Fibroblast of mammary gland (primary cell): ENCODE measurements at regions not wholly inside any gene's neighbourhood (a gene's known extent, or its start where the extent isn't known, plus 50 kb on each side); places are given as distances from the start of the nearest gene placed in this dataset.

Source experiments
- DNase-seq: peaks from one replicate; pipeline ENCODE4 v3.0.0-alpha.2; 2010; ENCODE audit warnings: low read depth
- H3K4me3 ChIP-seq: 2 replicates; pipeline ENCODE4 v1.5.1; 2011; ENCODE audit warnings: low read depth, mild to moderate bottlenecking, low read length, moderate library complexity; ENCODE audit not compliant: control insufficient read depth
- CTCF ChIP-seq: conservative IDR thresholded peaks from 2 replicates; pipeline ENCODE4 v1.5.1; 2011; ENCODE audit warnings: low read depth, low read length, inconsistent platforms; ENCODE audit not compliant: control insufficient read depth, insufficient read depth

- no peak for TF ChIP-seq CTCF
Observed at GRCh38 chr10:83248106-83248631, 891.1 kb upstream of the GHITM start.

GRCh38 chr10:83250396-83250795 lies 888.9 kb upstream of the GHITM start:
- DNase-seq, result no peak
- no peak overlapping the region for H3K4me3 ChIP-seq
- TF ChIP-seq CTCF, result no peak

More at GRCh38 chr10:83248106-83248631, 891.1 kb upstream of the GHITM start:
- no peak for DNase-seq
- H3K4me3 ChIP-seq, result no peak overlapping the region

GRCh38 chr10:83252169-83252568 lies 887.1 kb upstream of the GHITM start:
- no peak for TF ChIP-seq CTCF
- H3K4me3 ChIP-seq, result no peak overlapping the region
- no peak for DNase-seq

- no peak overlapping the region for H3K4me3 ChIP-seq
- DNase-seq, result no peak
- no peak for TF ChIP-seq CTCF
Observed at GRCh38 chr10:83252596-83252995, 886.7 kb upstream of the GHITM start.

- TF ChIP-seq CTCF, result no peak
- no peak overlapping the region for H3K4me3 ChIP-seq
- DNase-seq, result no peak
Observed at GRCh38 chr10:83253011-83253671, 886.2 kb upstream of the GHITM start.

- no peak for TF ChIP-seq CTCF
- H3K4me3 ChIP-seq, result no peak overlapping the region
- no peak for DNase-seq
Observed at GRCh38 chr10:83254698-83255097, 884.6 kb upstream of the GHITM start.
